GM21723 (cell line): ENCODE measurements at regions not wholly inside any gene's neighbourhood (a gene's known extent, or its start where the extent isn't known, plus 50 kb on each side); places are given as distances from the start of the nearest gene placed in this dataset.

Source experiments
- ATAC-seq: cut with Tn5 transposase; IDR thresholded peaks from one replicate; pipeline ENCODE4 v1.9.1; 2021; ENCODE audit warnings: mild to moderate bottlenecking, moderate library complexity; ENCODE audit not compliant: unreplicated experiment

DNA sequence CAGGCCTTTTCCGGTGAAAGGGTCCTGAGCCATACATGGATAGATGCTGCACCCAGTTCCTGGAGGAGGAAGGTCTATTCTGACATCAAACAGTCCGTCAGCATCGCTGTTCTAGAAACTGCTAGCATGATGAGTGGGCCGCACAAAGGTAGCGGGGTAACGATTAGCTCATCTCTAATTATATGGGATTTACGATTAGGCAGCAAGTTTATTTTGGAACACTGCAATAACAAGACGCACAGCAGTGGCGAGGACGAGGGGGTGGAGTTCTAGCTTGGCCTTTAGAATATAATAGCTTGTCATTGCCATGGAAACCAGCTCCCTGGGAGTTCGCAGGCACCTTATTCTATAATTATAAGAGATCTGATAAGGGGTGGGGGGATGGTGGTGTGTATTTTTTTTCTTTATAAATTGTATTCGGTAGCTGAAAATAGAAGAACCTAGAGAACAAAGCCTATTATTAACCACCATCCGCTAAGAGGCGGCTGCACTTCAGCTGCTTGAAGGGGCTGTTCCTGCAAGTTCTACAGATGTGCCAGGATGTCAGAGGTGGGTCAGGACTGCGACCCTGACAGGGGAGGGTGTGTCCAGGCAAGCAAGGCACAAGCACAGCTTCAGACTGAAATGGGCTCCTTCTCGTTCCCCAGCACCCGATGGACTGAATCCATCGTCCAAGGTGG lies 311.0 kb downstream of the AGTPBP1 start:
- ATAC-seq, result no peak

DNA sequence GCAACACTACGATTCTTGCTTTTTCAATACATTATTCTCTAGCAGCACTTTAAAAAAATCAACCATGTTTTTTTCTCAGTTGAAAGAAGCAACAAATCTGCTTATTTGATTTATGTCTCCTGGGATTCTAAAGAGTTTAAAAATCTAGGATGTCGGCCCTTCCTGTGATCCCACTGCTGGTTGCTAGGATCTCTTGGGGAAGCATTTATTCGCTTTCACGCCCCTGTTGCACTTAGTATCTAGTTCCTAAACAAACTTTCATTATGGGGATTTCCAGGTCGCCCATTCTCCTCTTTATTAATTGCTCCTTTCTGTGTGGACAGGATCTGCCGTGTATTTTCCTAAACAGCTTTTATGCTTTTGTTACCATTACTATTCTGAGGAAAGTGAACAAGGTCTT lies 313.5 kb downstream of the AGTPBP1 start:
- no peak for ATAC-seq

DNA sequence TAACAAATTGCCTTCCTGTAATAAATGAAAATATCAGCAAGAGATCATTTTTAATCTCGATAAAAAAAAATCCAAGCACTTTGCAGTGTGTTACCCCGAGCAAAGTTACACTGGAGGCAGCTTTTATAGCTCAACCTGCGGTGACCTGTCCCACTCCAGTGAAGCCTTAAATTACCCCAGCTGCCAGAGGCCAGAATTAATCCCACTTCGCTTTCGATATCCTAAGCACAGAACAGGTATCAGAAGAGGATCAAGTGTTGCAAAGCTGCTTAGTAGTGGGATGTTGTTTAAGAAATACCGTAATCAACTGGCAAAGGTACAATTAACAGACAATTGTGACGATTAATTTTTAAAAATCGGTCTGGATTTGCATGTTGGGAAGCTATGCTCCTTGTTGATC lies 314.0 kb downstream of the AGTPBP1 start:
- ATAC-seq, result no peak

DNA sequence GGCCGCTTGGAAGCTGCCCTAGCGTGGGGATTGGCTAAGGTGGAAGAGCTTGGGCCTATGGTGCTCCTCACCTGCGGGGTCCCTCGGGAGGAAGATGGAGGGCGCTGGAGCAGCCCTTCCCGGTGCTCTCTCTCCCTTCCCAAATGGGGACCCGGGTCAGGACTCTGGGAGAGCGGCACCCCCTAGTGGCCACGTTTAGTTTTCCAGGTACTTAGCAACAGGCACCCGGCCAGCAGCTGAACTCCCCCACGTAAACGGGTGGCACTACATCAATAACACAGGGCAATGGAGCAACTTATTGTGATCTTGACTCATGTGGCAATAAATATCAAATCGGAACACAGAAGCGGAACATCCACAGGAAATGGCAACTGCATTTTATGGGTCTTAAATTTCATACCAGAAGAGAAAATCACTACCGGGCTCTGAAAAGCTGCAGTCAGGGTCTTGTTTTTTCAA lies 316.6 kb downstream of the AGTPBP1 start:
- no peak for ATAC-seq

DNA sequence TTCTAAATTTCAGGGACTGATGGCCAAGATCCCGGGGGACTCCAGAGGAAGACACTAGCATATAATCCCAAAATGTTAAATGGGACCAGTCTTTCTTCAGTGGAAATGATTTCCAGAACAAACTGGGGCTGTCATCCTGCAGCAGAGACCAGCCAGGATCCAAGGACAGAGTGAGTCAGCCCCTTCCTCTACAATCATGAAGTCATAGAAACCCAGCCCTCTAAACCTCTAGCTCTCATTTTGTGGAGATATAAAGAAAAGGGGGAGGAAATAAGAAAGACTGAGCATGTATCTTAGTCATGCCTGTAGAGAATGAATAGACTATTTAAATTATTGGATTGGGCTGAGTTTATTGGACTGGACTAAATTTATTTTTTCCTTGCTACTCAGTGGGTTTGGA lies 318.3 kb downstream of the AGTPBP1 start:
- ATAC-seq, result no peak

DNA sequence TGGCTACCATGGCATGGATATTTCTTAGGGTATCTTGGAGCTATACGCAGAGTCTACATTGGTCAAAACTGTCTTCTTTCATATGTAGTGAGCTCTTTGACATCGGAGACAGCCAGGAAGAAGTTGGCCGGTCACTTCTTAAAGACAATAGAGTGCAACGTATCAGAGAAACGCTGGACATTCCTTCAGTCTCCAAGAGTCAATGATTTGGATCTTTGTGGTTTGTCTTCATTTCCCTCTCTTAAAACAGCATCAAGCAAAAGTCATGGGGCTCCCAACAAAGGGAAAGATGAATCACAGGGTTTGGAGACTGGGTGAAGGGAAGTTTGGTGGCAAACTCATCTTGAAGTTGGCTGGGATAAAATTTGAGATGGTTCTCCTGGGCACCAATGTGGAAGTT lies 320.1 kb downstream of the AGTPBP1 start:
- no peak for ATAC-seq

DNA sequence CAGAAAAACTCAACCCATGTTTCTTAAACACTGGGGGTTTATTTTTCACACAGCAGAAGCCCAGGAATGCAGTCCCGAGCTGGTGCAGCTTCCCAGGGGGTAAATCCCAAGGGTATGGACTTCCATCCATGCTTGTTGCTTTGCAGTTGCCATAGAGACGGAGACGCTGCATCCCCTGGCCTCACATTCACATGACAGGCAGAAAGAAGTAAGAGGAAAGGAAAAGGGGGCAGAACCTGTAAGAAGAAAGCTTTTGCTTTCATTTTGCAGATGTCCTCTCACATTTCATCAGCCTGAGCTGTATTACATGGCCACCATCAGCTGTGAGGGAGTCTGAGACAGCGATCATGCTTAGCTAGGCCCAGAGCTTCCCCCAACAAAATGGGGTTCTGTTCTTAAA lies 321.0 kb downstream of the AGTPBP1 start:
- peak; percentile 62 for ATAC-seq

DNA sequence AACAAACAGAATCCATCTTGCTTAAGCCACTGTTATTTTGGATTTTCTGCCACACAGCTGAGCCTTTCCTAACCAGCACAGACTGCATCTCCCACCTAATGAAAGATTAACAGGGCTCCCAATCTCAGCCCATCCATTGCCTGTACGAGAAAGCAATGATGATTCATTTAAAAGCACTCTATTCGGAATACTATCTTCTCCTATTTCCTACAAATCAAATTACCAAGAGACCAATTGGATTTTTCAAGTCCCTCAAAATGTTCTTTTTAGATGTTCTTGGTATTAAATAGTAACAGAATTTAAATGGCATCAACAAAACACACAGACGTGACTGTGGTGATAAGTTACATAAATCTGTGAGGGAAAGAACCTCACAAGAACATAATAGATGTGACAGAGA lies 324.1 kb downstream of the AGTPBP1 start:
- no peak for ATAC-seq

DNA sequence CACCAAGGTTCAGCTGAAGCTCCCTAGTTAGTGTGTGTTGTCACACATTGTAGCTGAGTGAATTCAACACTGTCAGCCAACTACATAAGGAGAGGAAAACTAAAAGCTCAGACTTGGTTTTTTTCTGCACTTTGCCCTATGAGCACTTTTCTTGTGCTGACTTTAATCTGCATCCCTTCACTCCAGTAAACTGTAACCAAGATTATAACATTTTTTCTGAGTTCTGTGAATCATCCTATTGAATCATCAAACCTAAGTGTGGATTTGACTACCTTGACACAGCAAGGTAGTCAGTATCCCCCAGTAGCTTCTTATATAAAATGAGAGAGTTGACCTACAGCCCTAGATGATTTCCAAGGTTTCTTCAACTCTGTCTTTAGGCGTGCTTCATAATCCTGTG lies 325.0 kb downstream of the AGTPBP1 start:
- no peak for ATAC-seq

DNA sequence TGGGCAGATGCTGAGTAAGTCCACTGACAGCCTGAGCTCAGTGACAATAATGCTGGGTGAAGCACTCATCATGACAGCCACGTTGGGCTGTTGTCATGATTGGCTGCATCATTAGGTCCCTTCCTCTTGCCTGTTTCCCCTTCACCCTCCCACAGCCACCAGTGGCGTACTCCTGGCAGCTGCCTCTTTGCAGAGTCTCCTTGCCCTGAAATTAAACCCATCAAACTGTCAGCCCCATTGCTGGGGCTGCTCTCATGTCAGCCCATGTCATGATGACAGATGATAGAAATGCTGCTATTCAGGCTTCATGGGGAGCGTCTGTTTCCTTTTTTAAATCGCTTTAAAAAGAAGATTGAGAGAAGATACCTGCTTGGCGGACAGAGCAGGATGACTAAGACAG lies 327.4 kb downstream of the AGTPBP1 start:
- no peak for ATAC-seq

DNA sequence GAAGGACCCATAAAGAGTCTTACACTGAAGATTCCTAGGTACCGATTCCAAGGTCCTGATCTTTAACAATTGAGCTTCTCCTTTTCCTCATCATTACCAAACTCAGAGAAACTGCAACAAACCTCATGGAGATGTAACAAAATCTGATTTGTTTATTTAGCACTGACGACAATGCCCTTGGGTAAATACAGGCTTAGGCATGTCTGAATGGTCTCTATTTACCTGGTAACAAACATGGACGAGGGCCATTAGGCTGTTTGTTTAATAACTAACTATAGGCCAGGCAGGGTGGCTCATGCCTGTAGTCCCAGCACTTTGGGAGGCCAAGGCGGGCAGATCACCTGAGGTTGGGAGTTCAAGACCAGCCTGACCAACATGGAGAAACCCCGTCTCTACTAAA lies 333.3 kb downstream of the AGTPBP1 start:
- no peak for ATAC-seq

DNA sequence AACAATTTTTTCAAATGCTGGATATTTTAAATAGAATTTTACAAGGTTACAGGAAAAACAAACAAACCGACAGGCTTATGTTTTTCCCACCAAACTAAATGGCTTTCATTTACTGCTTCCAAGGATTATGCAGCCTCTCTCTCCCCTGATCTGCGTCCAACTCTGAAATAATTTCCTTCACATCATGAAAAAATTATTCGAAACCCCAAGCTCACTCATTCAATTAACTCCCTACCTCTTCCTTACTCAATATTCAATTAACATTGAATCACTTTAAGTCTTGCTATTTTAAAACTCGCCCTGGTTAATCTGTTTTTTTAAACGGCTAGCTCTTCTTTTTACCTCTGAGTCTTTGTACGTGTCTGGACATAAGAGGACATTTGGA lies 336.2 kb downstream of the AGTPBP1 start:
- ATAC-seq, result no peak

DNA sequence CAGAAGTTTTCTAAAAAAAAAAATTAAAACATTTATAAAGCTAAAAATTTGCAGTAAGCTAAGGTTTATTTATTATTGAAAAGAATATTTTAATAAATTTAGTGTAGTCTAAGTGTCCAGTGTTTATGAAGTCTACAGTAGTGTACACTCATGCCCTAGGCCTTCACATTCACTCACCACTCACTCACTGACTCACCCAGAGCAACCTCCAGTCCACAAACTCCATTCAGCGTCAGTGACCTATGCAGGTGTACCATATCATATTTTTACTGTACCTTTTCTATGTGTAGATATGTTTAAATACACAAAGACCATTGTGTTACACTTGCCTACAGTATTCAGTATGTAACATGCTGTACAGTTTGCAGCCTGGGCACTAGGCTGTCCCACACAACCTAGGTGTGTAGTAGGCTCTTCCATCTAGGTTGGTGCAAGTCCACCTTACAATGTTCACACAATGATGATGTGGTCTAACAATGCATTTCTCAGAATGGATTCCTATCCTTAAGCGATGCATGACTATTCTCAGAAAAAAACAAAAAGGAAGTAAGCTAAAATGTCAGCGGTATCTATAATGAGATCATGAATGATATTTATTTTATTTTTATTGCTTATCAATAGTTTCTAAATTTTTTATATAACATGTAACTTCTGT lies 336.7 kb downstream of the AGTPBP1 start:
- no peak for ATAC-seq

DNA sequence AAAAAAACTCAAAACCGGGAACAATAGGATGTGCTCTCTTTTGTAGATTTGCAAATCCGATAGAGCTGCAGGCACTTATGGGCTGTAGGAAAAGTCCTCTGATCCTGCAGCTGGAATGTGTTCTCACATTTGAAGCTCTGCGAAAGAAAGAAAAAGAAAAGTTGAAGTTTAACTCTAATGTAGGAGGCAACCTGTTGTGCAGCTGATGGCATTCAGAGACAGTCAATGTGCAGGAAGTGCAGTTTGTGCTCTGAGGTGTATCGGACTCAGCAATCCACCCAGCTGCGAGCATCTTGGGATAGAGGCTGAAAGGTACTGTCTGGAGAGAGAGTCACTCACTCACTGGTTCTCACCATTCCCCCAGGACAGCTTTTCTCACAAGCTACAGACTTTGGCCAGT lies 339.2 kb downstream of the AGTPBP1 start:
- no peak for ATAC-seq

DNA sequence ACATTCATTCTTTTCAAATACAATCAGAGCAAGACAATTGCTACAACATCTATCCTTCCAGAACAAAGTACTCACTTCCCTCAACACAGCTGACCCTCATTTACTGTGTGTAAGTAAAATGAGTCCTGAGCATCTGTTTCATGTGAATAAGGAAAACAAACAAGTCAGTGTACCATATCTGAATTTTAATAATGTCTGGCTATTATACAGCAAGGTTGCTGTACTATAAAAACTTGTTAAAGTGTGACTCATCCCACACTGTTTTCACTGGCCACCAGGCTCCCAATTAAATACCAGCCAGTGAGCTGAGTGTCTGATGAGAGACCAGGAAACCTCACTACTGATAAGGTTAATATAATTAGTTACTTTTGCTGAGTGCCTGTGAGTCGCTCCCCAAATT lies 339.8 kb downstream of the AGTPBP1 start:
- ATAC-seq, result no peak

DNA sequence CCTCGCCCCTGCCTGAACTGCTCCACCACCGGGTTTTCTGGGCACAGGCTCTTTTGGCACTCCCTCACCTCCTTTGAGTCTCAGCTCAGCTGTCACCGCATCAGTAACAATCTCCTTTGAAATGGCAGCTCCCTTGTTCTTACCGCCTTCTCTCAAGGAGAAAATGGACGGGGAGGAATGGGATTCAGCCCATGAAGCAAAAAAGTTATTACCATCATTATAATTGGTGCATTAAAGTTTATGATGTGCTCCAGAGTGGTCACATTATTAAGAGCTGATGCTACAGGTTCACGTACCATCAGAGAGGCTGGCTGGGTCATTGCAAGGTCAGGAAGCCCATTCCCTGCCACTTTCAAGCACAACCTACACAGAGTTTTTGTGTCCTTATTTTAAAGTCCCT lies 344.7 kb downstream of the AGTPBP1 start:
- ATAC-seq, result no peak

DNA sequence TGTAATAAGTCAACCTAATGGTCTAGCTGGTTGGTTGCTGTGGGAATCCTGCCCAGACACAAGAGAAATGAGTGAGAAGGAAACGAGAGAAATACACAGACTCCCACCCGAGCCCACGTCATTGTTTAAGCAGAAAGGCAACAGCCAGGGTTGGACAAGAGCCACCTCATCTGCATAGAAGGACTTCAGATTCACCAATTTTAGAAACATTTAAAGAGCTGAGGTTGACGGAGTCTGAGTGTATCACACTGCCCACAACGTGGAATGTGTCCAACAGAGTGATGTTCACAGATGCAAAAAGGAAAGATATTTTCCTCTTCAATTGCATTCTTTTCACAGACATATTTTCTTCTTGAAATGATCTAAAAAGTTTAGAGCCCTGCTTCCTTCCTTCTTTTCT lies 349.5 kb downstream of the AGTPBP1 start:
- no peak for ATAC-seq

DNA sequence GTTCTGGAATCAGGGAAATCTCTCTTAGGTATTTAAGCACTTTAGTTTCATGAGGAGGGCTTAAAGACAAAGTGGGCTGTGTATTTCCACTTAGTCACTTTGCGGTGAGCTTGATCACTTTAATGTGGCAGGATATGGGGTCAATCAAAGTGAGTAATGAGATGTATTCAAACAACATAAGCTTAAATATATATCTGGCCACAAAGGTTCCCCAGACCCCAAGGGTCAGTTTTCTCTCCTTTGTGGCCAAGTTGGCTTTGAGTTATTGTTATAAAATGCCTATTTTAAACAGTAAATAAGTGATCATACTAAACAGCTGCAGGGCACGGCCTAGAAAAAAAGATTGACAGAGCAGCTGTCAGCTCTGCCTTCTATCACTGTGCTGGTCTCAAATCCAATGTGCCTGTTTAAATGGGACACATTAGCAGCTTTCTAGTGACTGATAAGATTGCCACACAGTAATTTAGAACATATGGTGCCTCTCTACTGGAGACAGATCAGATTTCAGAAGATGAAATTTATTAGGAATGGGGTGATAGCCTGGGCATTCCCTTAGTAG lies 363.9 kb downstream of the AGTPBP1 start:
- no peak for ATAC-seq

DNA sequence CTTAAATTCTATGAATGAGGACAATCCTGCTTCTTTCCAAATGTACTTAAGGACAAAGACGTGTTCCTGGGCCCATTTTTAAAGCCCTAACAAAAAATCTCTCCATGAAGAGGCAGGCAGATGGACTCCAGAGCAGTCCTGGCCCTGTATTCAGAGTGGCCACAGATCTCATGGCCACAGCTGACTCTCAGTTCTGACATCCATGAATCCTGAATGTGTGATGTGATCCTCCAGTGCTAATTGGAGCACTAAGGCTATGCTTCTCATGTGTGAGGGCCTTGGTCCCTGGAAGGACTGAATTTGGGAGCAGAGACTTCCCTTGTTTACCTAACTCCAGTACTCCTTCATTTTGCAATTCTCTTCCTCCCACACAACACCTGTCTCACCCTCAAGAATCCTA lies 373.0 kb downstream of the AGTPBP1 start:
- ATAC-seq, result no peak

DNA sequence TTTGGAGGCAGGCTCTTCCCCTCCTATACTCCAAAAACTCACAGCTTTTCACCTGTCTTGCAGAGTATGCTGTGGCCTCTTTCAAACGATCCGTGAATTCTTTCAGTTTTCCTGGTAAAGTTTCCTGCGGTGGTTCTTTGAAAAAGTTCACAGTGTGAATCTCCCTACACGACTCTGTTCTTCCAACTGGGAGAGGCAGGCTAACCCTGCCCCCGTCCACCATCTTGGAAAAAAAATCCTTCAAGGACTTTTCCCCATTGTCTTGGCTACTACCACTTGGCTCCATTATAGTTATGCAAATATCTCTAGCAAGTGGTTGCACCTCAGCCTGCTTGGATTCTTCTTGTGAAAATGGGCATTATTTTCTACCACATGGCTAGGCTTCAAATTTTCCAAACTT lies 382.6 kb downstream of the AGTPBP1 start:
- ATAC-seq, result no peak

DNA sequence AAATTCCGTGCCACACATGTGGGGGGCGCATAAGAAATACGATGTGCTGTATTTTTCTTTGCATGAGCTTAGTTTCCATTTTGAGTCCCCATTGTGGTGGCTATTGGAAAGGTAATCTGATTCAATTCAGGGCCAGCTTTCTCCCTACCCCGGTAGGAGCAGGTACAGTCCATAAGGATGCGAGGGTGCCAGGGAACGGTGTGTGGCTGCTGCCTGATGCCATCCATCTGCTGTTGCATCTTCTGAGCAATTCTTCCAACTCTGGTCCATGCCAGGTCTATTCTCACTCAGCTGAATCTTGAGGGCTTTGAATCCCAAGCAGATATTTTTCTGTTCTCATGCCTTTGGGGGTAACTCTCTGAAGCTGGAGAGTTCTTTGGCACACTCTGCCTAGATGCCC lies 392.7 kb downstream of the AGTPBP1 start:
- ATAC-seq, result no peak

DNA sequence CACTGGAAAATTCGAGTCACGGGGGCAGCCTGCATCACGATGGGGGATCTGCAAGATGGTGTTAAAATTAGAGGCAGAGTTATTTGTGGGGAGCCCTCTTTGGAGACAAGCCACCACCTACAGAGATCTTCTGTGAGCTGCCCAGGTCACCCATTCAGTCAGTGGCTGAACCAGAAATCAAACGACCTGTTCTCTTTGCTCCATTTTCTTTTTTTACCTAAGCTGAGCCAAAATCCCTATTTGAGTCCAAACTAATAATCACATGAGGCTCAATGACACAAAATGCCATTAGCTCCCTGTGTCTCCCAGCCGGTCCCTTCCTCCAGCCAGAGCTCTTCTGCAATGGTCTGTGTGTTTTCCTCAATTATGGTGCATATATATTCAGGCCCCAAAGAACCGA lies 394.2 kb downstream of the AGTPBP1 start:
- ATAC-seq, result no peak

DNA sequence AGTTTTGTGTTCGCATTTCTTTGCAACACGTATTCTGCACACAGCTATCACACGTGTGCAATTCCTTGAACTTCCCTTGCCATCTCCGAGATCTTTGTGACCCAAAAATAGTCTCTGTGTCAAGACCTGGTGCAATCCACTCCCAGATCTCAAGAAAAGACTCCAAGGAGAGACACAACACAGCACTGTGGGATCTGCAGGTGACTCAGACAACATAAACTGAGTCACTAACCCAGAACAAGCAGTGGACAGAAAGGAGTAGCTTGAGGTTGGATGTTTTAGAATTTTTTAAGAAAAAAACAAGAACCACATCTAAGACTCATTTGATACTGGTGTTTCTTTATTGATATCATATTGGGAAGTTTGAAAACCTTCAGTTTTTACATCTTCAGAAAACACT lies 396.9 kb downstream of the AGTPBP1 start:
- ATAC-seq, result no peak
